Amygdala (tissue), 56 donors: ENCODE measurements at regions not wholly inside any gene's neighbourhood (a gene's known extent, or its start where the extent isn't known, plus 50 kb on each side); places are given as distances from the start of the nearest gene placed in this dataset.
A peak's percentile ranks its signal among the peaks of the same experiment; 100 is the strongest.

ENCODE experiments used
- DNase-seq, 56 donors: peaks; one replicate each; lab custom pipeline; 2025; lab: John Stamatoyannopoulos, UW

DNA sequence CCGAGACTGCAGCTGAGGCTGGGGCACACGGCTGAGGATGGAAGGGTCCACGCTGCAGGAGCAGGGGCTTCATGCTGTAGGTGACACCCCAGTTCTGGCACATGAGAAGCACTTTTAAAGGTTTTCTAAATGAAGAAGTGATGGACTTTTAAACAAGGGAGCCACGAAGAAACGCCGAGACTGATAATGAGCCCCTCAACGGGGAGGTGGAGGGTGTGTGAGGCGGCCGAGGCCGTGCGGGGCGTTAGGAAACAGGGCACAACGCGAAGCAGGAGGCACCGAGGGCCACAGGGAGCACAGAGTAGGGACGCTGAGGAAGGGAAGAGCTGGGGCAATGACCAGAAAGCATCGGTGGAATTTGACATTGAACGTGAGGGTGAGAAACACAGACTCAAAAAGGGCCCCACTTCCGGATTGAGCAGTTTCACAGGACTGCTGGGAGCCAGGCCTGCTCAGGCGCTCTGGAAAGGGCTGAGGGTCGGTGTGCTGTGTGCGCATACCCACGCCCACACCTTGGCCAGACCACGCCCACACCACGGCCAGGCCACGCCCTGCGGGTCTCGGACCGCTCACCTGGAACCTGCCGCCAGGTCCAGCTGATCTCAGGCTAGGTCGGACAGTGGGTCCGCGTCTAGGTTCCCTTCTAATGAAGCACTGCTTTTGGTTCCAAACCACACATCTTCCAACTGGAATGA is 115.7 kb downstream of the GYPC start:
- no peak for DNase-seq

DNA sequence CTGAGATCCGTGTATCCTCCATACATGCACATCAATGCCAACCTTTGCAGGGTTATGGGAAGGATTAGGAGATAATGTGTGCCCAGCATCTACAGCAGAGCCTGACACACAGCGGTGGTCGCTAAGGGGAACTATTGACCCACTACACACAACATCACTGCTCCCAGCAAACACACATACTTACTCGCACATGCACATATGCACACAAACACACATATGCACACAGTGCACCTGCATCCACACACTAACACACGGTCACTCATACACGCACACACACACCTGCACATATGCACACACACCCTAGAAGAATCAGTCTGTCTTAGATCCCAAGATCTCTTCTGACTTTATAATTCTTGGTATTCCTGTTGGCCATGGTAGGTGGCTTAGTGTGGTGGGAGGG is 118.3 kb downstream of the GYPC start:
- DNase-seq = no peak

DNA sequence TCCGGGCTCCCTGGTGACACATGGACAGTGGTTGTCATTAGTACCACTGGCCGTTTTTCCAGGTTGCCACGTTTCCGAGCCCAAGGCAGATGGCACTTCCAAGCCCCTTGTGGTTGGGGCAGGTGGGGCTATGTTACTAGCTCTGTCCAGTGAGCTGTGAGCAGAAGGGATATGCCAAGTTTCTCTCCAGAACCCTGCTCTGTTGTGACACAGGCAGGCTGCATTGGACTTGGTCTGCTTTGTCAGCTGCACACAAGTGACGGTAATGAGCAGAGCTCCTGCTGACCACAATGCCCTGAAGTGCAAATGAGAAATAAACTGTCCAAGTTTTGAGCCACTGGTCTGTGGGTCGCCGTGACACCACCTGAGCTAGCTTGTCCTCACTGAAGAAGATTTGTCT is 118.8 kb downstream of the GYPC start:
- no peak for DNase-seq

DNA sequence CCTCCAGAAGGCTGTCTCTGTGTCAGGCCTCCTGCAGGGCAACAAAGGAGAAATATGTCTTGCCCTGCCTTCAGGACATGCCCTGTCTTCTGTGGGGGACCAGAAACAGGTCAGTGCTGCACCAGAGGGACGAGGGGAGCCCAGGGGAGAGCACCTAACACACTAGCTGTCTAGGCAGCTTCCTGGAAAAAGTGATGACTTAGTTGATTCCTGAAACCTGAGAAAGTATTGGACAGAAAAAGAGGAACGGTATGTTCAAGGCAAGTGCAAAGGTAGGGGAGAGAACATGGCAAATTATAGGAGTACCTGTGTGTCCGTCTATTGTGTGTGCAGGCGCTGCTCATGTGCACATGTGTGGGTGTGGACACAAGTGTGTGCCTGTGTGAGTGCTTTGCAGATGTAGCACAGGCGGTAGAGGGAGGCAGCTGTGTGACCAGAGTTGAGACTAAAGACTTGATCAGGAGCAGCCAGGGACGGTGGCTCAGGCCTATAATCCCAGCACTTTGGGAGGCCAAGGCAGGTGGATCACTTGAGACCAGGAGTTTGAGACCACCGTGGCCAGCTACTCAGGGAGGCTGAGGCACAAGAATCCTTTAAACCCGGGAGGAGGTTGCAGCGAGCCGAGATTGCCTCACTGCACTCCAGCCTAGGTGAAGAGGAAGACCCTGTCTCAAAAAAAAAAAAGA is 119.5 kb downstream of the GYPC start:
- DNase-seq = no peak

DNA sequence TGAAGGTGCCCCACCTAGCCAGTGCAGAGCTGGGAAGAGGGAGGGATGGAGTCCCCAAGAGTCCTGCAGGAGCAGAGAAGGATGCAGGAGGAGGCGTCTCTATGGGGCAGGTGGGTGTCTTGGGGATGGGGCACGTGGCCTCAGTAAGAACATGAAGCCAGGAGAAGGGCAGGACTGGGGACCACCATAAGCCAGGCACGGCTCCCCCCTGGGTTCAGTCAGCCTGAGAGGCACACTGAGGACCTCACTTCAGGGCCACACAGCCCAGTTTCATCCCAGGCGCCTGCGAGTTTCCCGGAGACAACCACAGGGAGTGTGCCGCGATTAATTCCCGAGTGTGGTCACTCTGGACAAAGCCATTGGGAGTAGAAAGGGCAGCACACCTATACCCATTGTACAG is 120.3 kb downstream of the GYPC start:
- DNase-seq = no peak

DNA sequence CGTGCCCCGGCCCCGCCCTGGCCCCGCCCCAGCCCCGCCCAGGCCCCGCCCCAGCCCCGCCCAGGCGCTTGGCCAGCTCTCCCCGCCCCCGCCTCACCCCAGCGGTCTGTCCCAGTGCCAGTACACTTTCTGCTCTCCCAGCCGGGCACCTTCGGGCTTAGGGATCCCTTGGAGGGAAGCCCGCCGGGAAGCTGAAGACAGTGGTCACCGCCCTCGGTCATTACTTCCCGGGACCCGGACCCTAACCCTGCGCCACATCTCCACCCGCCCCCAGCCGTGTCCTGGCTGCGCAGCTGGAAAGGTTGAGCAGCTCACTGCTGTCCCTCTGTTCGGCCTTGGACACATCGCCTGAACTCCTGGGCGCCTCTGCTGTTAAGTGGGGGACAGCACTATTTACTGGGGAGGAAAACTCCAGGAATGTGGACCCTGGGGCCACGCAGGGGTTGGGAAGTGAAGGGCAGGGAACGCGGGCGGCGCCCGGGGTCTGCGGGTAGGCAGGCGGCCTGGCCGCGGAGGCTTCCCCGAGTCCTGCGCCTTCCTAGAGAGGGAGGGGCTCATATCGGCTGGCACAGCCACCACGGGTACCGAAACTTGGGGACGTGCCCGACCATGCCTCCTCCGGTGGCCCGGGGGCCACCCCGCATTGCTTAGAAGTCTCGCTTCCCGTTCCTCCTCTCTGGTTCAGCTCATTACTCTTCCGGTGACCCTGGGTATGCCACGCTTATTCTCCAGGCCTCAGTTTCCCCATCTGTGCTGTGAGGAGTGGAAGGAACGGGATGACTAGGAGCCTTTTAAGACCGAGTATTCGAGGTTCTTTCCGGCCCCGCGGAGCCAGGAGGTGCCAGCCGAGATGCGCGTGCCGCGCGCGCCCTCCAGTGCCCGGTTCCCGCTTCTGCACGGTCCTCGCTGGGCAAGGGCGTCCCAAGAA is 121.0 kb downstream of the GYPC start:
- DNase-seq = peak in 55 of 56 donors; percentile 11 to 87 (median 63)

DNA sequence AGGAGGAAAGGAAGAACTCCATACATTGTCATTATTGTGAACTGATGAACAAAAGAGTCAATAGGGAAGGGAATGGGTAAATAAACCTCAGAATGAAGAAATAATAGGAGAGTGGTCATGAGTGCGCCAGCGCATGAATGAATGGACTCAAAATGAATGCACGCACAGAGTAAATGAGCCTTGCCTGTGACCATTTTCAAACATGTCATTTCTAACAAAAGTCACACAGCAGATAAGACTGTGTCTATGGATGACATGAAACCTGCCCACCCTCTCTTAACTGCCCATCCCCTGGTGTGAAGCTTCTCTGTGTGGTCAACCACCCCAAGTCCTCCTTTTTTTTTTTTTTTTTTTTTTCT is 121.1 kb upstream of the TEX51 start:
- DNase-seq = no peak

DNA sequence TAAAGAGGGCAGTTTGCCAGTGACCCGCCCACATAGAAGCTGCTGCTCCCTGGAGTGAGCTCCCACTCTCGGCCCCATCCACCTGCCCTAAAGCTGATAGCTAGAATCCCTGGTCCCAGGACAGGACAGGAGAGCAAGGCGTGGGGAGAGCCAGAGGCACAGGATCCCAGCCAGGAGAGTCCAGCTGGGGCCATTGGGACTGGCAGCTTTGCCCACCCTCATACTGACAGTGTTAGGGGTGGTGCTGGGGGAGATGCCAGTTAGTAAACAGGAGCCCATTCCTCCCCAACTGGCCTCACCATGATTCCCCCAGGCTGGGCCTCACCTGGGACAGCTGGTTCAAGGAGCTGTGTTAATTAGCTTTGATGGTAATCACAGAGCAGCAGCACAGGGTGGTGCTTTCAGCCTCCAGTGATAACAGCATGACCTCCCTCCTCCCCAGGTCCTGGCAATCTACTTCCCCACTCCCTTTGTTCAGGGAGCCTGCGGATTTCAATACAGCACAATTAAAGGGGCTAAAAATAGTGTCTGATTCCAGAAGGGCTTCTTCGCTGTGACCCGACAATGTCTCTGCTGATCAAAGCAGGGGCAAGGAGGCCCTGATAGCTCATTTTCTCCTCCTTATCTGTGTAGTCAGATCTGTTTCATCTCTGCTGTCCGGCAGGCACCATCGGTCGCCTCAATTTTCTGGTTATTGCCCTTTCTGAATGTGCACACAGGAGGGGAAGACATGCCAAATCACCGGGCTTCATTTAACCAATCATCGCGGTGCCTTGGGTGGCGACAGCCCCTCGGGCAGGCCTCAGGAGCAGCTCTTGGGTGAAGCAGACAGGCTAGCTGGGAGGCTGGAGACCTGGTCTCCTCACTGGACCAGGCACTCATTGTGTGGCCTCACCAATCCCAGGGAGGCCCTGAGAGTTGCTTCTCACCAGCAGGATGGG is 119.9 kb upstream of the TEX51 start:
- no peak for DNase-seq

DNA sequence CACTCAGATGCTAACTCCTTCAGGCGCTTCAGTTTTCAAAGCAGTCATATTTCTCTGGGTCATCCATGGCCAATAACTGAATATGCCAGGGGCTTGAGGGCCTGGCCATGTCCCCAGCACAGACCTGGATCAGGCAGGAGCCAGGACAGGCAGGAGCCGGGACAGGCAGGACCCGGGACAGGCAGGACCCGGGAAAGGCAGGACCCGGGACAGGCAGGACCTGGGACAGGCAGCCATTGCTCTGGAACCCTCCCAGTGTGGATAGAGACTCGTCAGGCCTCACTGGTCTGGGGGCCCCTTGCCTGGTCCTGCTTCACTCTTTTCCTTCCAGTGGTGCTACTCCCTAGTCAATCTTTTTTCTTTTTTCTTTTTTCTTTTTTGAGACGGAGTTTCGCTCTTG is 117.5 kb upstream of the TEX51 start:
- no peak for DNase-seq

DNA sequence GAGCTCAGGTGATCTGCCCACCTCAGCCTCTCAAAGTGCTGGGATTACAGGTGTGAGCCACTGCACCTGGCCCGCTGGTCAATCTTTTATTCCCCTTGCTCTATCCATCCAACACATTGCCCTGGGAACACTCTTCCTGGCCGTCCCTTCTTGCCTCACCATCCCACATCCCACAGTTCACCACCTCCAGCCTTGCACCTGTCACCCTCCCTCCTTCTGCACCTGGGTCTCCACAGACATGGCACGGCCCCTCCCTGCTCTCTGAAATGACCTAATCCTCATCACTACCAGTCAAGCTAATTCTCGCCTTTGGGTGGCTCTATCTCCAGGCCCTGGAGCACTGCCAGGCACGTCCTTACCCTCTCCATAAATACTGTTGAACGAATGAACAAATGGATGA is 116.9 kb upstream of the TEX51 start:
- DNase-seq = no peak

DNA sequence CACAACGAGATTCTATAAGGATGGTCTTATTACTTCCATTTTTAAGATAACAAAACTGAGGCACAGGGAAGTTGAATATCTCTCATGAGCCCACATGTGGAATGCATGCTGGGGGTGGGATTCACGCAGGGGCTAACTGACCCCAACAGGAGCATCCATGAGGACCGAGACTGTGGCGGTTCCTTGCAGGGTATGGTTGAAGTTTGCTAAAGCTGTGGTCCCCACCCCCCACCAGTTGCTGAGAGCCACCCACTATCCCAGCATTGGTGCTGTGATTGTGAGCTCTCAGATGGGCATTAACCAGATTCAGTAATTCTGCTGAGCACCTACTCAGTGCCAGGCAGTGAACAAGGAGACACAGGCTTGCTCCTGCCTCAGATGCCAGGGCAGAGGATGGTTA is 116.0 kb upstream of the TEX51 start:
- no peak for DNase-seq

DNA sequence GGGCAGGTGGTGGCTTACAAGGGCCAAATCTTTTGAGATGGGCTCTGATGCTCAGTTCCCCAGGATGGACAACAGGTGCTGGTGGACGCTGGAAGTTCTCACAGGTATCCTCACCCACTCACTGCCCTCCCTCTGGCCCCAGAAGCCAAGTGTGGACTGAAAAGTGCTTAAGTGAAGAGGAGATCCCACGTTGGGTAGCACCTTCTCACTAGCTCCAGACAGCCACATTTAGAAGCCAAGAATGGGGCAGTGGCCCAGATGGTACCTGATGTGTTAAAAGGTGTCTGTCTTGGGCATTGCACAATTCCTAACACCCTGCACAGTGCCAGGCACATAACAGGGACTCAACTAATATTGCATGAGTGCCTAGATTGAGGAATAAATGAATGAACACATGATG is 115.3 kb upstream of the TEX51 start:
- DNase-seq = no peak

DNA sequence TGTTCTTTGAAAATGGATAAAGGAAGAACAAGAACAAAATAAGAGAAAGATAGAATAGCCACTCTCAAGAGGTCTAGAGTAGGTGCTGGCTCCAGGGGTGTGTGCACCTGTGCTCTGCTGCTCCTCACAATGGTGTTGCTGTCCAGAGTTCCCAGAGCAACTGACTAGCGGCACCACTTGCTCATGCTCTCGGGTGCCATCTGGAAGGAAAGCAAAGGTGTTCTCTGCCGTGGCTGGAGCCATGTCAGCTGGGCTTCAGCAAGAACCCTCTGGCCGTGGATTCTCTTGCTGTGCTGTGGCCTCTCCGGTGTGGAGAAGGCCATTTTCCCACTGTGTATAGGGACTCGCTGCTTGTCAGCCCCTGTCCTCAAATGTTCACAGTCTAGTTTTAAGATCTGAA is 114.6 kb upstream of the TEX51 start:
- no peak for DNase-seq

DNA sequence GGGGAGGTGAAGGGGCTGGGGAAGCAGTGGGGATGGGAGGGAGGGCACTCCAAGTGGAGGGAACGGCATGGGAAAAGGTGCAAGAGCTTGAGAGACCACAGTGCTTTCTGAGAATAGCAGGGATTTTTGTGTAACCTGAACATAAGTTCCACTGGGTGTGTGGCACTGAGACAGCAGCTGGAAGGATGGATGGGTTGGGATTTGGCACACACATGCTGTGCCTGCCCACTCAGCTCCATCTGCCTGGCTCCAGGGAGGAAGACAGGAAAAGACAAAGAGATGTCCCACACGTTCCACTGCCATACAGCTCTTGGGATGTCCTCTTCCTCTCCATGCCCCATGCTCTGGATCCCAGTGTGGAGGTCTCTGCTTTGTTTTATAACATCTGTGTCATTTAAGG is 114.1 kb upstream of the TEX51 start:
- peak in 13 of 56 donors; percentile 3 to 58 (median 20) for DNase-seq

DNA sequence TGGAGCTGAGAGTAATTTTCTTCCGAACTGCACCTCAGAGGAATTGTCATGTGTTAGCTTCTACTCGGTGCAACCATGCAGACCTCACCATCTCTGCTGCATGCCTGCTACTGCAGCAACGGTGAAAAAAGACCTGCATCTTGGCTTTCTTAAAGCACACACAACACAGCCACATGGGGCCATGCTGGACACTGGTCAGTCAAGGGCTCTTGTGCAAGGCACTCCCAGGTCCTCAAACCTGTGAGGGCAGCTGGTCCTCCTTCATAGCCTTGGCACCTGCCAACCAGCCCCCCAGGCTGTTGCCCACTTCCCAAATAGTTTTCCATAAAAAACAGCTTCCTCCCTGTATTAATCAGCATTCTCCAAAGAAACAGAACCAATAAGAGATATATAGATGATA is 113.5 kb upstream of the TEX51 start:
- DNase-seq = no peak

DNA sequence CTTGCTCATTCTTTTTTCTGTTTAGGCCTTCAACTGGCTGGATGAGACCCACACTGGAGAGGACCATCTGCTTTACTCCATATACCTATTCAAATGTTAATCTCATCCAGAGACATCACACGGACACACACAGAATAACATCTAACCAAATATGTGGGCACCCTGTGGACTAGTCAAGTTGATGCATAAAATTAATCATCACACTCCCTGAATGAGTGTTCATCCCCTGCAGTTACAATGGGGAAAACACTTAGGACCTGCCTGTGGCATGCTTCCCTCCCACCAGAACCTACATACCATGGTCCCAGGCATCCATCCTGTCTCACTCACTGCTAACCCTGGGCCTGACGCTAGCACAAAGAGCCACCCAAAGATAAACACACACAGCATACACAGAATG is 112.8 kb upstream of the TEX51 start:
- no peak for DNase-seq

DNA sequence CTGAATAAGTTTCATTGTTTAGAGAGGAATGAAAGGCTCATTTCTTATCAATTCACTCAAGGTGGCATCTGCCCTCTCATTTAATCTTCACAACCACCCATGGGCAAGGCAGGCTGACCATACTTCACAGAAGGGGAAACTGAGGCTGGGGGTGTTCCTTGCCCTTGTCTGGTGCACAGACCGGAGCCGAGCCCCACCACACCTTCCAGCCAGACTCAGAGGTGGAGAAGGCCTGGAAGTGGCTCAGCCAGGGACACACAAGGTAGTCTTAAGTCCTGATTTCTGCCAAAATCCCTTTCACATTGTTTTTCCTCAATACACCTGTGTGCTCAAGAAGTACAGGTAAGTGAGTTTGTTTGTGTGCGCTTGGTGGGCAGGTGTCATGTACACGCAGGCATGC is 111.9 kb upstream of the TEX51 start:
- DNase-seq = no peak

DNA sequence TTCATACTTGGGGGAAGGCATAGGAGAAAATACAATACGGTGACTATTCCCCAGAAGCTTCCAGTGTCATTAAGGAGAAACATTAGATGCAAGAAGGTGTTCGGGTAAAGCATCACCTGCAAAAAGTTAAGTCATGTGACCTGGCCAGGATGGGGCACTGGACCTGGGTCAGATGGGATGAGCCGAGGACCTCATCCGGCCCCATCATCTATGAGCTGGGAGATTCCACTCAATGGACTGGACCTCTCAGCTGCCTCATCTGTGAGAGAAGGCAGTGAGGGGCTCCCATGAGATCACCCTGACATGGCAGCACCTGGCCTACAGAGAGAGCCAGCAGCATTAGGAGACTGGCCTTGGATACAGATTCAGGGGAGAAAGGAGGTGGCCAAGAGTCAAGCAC is 111.4 kb upstream of the TEX51 start:
- no peak for DNase-seq

DNA sequence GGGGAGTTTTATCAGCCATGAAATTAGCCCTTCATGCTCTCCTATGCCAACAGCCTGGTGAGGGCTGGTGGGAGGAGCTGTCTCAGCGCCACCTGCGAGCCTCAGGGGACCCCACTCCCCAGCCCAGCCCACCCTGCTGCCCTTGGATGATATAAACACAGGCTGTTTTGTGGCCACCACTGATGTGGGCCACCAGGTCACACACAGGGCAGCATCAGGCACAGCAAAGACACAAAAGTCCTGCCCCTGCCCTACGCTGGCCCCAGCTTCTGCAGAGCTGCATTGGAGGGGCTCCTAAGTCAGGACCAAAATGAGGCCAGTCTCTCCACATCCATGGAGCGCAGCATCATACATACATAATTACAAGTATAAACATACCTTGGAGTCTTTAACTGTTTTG is 110.6 kb upstream of the TEX51 start:
- DNase-seq = no peak

DNA sequence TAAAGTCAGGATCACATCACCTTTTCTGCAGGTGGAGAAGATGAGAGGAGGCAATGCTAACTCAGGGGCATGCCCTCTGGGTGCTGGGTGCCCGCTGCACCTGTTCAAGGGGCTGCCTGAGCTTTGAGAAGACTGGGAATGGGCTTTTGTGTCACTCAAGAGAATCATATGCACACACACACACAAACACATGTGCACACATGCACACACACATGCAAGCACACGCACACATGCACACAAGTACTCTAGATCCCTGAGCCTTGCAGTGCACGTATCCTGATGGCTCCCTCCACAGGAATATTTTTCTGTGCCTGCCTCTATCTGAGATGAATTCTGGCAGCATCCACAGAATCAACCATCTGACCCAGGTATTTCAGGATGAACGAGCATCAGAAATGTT is 110.0 kb upstream of the TEX51 start:
- DNase-seq = no peak
